ENCODE measurements at regions not wholly inside any gene's neighbourhood (a gene's known extent, or its start where the extent isn't known, plus 50 kb on each side); places are given as distances from the start of the nearest gene placed in this dataset.

GRCh38 chr15:39151545-39151944, 429.3 kb upstream of the THBS1 start:
- H3K36me3 ChIP-seq, result no peaks in the 10 kb centered on the region
- H3K27me3 ChIP-seq, result no peaks in the 10 kb centered on the region
- no peaks in the 10 kb centered on the region for H3K9me3 ChIP-seq
- no peak overlapping the region for H3K4me3 ChIP-seq
- peaks cover 0 to 9% (median 0%) of the 10 kb centered on the region in 4 donors for H3K4me1 ChIP-seq
- H3K27ac ChIP-seq, result no peak overlapping the region
- no peak for TF ChIP-seq CTCF (IDR thresholded peaks at IDR 0.05)
- no peak for TF ChIP-seq POLR2A (IDR thresholded peaks at IDR 0.05)
- no peak for DNase-seq

GRCh38 chr15:39153058-39153714, 427.7 kb upstream of the THBS1 start:
- peaks cover 0 to 9% (median 0%) of the 10 kb centered on the region in 4 donors for H3K4me1 ChIP-seq
- no peak overlapping the region for H3K4me3 ChIP-seq
- TF ChIP-seq POLR2A (IDR thresholded peaks at IDR 0.05) (no peak), CTCF (IDR thresholded peaks at IDR 0.05) (no peak)
- no peaks in the 10 kb centered on the region for H3K36me3 ChIP-seq
- peak overlapping the region in 2 of 4 donors; percentile 73 to 87 for H3K27ac ChIP-seq
- no peak for DNase-seq
- no peaks in the 10 kb centered on the region for H3K27me3 ChIP-seq
- no peaks in the 10 kb centered on the region for H3K9me3 ChIP-seq

- Histone ChIP-seq H3K4me3 (no peak overlapping the region), H3K4me1 (peaks cover 0 to 9% (median 0%) of the 10 kb centered on the region in 4 donors), H3K9me3 (no peaks in the 10 kb centered on the region), H3K27ac (peak overlapping the region in 2 of 4 donors; percentile 73 to 87), H3K36me3 (no peaks in the 10 kb centered on the region), H3K27me3 (no peaks in the 10 kb centered on the region)
- DNase-seq, result peak in 1 of 3 donors; percentile 62
- TF ChIP-seq CTCF (IDR thresholded peaks at IDR 0.05) (no peak), POLR2A (IDR thresholded peaks at IDR 0.05) (no peak)
Observed at GRCh38 chr15:39153716-39154115, 427.2 kb upstream of the THBS1 start.

- Histone ChIP-seq H3K27me3 (no peaks in the 10 kb centered on the region), H3K36me3 (no peaks in the 10 kb centered on the region), H3K4me1 (peaks cover 0 to 9% (median 0%) of the 10 kb centered on the region in 4 donors), H3K4me3 (no peak overlapping the region), H3K27ac (peak overlapping the region in 3 of 4 donors; percentile 9 to 87 (median 73)), H3K9me3 (no peaks in the 10 kb centered on the region)
- TF ChIP-seq POLR2A (IDR thresholded peaks at IDR 0.05), result no peak
- TF ChIP-seq CTCF (IDR thresholded peaks at IDR 0.05), result peak in 4 of 6 experiments; percentile 13 to 64 (median 57)
- peak in 2 of 3 donors; percentile 56 to 69 for DNase-seq
Observed at GRCh38 chr15:39154227-39154638, 426.6 kb upstream of the THBS1 start.

GRCh38 chr15:39154776-39155175, 426.1 kb upstream of the THBS1 start:
- no peaks in the 10 kb centered on the region for H3K27me3 ChIP-seq
- no peak for TF ChIP-seq CTCF (IDR thresholded peaks at IDR 0.05)
- TF ChIP-seq POLR2A (IDR thresholded peaks at IDR 0.05), result no peak
- no peak overlapping the region for H3K4me3 ChIP-seq
- H3K4me1 ChIP-seq, result peaks cover 0 to 9% (median 0%) of the 10 kb centered on the region in 4 donors
- DNase-seq, result no peak
- H3K9me3 ChIP-seq, result no peaks in the 10 kb centered on the region
- H3K36me3 ChIP-seq, result no peaks in the 10 kb centered on the region
- peak overlapping the region in 3 of 4 donors; percentile 9 to 87 (median 73) for H3K27ac ChIP-seq
